Activated CD8-positive, alpha-beta memory T cell treated with anti-CD3 and anti-CD28 coated beads for 1 hour (primary cell): ENCODE measurements at regions not wholly inside any gene's neighbourhood (a gene's known extent, or its start where the extent isn't known, plus 50 kb on each side); places are given as distances from the start of the nearest gene placed in this dataset.
"Not testable (repeated sequence)": the region's sequence is repeated elsewhere in the genome, so short reads cannot be mapped to it uniquely, and the experiment has no call there.

Experiments
- DNase-seq, 2 donors: peaks; one replicate each; pipeline ENCODE4 v3.0.0-alpha.2; 2020; ENCODE audit warnings: low read depth in 1 of 2; ENCODE audit errors: extremely low read depth in 1 of 2

DNA sequence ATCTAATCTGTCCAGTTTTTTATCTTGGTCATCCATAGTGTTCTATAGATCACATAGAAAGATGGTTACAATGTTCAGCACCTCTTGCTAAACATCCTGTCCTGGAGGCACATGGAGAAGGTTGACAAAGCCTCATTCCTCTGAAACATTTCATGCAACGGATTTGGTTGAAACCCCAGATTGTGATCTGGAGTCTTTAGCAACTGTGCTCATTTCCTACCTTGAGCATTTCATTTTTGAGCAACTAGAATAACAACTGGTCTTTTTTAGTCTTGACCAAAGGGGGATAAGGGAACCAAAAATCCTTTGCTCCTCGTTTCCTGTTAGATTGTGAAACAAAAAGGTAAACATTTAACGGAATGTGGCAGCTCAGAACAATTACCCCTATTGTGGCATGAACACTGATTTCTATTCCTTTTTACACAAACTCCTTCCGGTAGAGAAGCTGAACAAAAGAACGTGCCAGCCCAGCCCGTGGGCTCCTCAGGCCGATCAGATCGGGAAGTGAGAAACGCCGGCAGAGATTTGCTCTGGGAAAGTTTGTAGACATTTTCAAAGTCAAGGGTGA is 94.7 kb upstream of the ERRFI1 start:
- no peak for DNase-seq

DNA sequence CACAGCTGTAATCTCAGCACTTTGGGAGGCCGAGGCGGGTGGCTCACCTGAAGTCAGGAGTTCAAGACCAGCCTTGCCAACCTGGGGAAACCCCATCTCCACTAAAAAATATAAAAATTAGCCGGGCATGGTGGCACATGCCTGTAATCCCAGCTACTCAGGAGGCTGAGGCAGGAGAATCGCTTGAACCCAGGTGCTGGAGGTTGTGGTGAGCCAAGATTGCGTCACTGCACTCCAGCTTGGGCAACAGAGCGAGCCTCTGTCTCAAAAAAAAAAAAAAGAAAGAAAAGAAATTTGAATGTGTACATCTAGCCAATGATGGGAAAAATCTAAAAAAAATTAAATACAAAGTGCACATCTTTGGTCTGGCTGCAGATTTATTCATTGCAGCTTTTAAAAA is 92.6 kb upstream of the ERRFI1 start:
- DNase-seq, result not testable (repeated sequence)

DNA sequence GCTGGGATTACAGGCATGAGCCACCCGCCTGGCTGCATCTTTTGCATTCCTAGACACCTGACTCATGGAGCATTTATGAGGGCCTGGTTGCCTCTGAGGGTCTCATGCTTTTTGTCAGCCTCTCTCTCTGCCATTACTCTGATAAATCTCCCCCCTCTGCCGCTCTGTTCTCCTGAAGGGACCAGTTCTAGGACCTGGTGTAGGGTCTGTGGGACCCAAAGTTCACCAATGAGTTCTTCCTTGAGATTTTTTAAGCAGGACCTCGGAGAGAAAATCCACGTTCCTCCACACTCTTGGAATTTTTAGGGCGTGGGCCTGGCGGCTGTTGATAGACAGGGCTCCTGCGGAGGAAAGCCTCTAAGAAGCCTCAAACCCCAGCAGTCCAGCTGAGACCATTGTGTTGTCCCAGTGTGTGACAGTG is 91.9 kb upstream of the ERRFI1 start:
- no peak for DNase-seq

- no peak for DNase-seq
These were observed 90.8 kb upstream of the ERRFI1 start for GRCh38 chr1:8116894-8117264.

DNA sequence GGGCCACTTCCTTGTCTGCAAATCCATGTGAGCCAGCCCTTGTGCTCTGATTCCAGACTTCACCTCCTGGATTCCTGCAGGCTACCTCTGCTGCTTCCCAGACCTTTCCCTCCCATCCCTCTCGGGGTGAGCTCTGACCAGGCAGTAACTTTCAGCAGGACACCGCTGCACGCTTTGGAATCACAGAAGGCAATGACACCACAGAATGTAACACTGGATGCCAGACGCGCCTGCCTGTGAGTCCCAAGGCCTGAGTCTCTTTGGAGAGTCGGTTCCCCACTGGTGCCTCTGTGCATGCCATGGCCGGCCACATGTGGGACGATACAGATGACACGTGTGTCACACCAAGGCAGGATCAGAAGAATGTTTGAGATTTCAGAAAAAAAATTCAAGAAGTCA is 89.7 kb upstream of the ERRFI1 start:
- no peak for DNase-seq

- no peak for DNase-seq
These were observed 89.1 kb upstream of the ERRFI1 start for GRCh38 chr1:8115031-8115768.

DNA sequence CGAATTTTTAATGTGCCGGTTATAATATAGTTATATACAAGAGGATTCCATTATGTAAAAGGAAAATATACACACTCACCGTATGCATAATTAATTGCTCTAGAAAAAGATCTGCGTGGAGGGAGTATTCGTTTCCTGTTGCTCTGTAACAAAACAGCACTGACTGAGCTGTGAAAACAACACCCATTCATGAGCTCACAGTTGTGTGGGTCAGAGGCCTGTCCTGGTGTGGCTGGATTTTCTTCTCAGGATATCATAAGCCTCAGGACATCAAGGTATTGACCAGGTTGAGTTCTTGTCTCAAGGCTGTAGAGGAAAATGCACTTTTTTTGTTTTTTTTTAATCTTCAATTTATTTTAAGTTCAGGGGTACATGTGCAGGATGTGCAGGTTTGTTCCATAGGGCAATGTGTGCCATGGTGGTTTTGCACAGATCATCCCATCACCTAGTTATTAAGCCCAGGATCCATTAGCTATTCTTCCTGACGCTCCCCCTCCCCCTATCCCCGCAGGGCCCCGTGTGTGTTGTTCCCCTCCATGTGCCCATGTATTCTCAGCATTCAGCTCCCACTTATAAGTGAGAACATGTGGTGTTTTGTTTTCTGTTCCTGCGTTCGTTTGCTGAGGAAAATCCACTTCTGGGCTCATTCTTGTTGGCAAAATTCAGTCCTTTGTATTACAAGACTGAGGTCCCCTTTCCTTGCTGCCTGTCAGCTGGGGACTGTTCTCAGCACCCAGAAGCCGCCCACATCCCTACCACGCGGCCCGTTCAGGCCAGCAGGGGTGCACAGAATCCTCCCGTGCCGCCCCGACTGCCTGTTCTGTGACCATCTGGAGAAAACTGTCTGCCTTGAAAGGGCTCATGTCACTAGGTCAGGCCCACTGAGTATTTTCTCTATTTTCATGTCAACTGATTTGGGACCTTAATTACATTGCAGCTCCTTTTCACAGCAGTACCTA is 87.4 kb upstream of the ERRFI1 start:
- DNase-seq, result no peak

DNA sequence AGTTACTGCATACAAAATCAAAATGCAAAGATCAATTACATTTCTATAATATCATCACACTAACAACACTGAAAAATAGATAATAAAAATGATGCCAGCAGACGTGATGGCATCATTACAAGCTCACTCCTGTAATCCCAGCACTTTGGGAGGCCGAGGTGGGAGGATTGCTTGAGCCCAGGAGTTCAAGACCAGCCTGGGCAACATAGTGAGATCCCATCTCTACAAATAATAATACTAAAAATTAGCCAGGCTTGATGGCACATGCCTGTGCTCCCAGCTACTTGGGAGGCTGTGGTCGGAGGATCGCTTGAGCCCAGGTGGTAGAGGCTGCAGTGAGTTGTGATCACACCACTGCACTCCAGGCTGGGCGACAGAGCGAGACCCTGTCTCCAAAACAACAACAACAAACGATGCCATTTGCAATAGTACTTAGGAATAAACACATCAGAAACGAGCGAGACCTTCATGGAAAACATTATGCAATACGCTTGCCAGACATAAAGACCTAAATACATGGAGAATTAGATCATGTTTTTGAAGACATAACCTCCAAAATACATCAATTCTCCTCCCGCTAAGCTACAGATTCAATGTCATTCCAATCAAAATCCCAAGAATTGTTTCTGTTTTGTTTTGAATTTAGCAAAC is 86.6 kb upstream of the ERRFI1 start:
- DNase-seq, result no peak

DNA sequence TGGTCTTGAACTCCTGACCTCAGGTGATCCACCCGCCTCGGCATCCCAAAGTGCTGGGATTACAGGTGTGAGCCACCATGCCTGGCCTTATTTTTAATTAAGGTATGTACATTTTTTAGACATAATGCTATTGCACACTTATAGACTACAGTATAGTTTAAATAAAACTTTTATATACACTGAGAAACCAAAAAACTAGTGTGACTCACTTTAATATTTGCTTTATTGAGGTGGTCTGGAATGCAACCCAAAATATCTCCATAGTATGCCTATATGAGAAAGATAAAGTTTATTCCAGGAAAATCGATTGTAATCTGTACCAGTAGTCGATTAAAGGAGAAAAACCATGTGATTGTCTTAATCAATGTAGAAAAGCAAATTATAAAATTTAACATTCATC is 85.5 kb upstream of the ERRFI1 start:
- no peak for DNase-seq

GRCh38 chr1:8109216-8109615 is 83.1 kb upstream of the ERRFI1 start:
- no peak for DNase-seq

DNA sequence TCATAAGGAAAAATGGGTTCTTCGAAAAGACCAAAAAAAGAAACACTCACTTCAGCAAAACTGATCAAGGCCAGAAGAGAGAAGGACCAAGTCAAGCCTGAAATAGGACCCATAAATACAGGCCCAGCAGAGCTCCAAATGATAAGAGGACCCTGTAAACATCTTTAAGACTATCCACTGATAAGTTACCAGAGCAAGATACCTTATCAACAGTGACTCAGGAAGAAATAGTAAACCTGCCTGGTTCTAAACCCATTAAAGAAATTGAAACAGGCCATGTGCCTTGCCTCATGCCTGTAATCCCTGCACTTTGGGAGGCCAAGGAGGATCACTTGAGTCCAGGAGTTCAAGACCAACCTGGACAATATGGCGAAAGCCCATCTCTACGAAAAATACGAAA is 81.8 kb upstream of the ERRFI1 start:
- DNase-seq, result no peak

- DNase-seq, result no peak
These were observed 78.4 kb upstream of the ERRFI1 start for GRCh38 chr1:8104278-8105236.

- no peak for DNase-seq
These were observed 71.8 kb upstream of the ERRFI1 start for GRCh38 chr1:8097908-8098307.

GRCh38 chr1:8097077-8097799 is 71.1 kb upstream of the ERRFI1 start:
- DNase-seq, result no peak

- no peak for DNase-seq
These were observed 70.2 kb upstream of the ERRFI1 start for GRCh38 chr1:8096105-8097011.

GRCh38 chr1:8095584-8095983 is 69.5 kb upstream of the ERRFI1 start:
- DNase-seq, result no peak

- DNase-seq, result no peak
These were observed 68.6 kb upstream of the ERRFI1 start for GRCh38 chr1:8094481-8095241.
